ENCODE measurements at regions not wholly inside any gene's neighbourhood (a gene's known extent, or its start where the extent isn't known, plus 50 kb on each side); places are given as distances from the start of the nearest gene placed in this dataset.
A peak's percentile ranks its signal among the peaks of the same experiment; 100 is the strongest.
"Not testable (repeated sequence)": the region's sequence is repeated elsewhere in the genome, so short reads cannot be mapped to it uniquely, and the experiment has no call there.

DNA sequence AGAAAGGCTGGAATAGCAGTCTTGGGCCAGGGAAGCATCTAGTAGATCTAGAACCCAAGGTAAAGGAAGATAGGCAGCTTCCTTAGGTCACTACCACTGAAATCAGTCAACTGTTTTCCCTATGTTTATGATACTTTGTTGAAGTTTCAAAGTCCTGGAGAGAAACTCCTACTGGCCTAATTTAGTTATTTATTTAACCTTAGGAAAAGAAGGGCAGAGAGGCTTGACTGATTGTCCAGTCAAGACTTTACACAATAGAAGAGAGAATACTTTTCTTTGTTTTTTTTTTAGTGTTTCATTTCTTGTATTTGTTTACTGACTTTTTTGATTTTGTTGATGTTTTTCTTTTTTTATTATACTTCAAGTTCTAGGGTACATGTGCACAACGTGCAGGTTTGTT is 138.9 kb upstream of the PHYHIPL start:
- no peak for DNase-seq (ENCODE audit: low spot score)

GRCh38 chr10:59043358-59043757 is 133.1 kb upstream of the PHYHIPL start:
- not testable (repeated sequence) for DNase-seq (ENCODE audit: low spot score)

DNA sequence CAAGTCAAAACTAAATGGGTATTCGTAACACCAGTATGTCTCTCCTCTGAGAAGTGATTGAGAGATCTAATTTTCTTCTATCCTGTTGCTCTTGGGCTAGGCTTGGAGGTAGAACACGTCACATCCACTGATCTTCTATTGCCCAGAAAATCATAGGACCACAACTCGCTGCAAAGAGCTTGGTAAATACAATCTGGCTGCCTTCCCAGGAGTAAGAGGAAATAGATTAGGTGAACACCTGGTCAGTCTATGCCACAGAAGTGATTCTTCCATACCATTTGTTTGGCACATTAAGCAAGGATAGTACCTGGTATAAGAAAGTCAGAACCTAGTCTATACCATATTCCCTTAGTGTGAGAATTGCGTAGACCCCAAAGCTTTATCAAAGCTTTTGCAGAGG is 129.3 kb upstream of the PHYHIPL start:
- no peak for DNase-seq (ENCODE audit: low spot score)

DNA sequence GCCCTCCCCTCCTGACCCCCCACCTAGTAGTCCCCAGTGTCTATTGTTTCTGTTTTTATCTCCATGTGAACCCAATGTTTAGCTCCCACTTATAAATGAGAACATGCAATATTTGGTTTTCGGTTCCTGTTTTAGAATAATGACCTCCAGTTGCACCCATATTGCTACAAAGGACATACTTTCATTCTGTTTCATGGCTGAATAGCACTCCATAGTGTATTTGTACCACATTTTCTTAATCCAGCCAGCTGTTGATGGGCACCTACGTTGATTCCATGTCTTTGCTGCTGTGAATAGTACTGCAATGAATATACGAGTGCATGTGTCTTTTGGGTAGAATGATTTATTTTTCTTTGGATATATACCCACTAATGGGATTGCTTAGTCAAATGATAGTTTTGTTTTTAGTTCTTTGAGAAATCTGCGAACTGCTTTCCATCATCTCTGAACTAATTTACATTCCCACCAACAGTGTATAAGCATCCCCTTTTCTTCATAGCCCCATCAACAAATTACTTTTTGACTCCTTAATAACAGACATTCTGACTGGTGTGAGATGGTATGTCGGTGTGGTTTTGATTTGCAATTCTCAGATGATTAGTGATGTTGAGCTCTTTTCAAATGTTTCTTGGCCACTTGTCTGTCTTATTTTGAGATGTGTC is 128.4 kb upstream of the PHYHIPL start:
- peak; percentile 0 for DNase-seq (ENCODE audit: low spot score)

- not testable (repeated sequence) for DNase-seq (ENCODE audit: low spot score)
These were observed 122.9 kb upstream of the PHYHIPL start for GRCh38 chr10:59053502-59053901.

DNA sequence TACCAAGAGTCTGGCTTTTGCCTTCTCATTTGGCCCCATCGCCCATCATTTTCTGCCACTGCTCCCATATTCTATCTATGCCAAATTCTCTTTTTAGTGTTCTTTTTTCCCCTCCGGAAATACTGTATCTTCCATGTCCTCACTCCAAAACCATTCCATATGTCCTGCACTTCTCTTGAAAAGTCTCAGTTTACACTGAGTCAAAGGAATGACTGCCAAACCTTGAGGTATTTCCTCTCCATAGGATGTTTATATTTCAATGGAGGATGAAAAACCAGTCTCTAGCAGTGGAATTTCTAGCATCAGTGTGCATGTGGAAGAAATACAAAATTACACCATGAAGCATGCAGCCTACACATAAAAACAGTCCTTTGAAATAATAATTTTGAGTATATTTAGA is 121.4 kb upstream of the PHYHIPL start:
- no peak for DNase-seq (ENCODE audit: low spot score)

DNA sequence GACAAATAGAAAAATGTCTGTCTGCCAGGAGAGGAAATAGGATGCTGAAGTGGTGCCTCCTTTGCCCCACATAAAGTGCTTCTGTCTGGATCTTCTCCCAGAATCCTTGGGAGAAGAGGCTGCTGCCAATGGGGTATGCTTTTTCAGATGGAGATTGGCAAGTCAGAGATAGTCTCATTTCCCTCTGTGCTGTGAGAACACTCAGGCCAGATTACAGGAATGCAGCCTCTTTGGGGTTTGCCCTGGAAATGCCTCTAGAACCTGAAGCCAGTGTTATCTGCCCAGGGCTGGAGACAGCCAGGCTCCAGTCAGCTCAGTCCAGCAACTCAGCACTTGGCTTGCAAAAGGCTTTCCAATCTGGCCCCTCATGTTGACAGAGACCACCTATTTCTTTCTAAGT is 119.1 kb upstream of the PHYHIPL start:
- DNase-seq (ENCODE audit: low spot score) = no peak

DNA sequence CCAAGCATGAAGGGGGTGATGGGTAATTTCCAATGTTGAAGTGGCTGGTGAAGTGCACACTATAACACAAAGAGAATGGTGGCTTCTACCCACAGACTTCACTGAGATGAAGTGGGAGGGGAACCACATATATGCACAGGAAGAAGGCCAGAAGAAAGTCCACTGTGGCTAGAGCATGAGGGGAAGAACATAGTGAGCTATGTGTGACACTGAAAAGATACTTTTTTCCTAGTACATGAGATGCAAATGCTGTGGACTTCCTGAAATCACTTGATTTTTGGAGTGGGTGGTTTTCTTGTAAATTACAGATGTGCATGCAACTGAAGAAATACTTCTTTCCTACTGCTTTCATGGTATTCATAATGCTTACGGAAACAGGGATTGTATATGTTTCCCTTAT is 115.6 kb upstream of the PHYHIPL start:
- no peak for DNase-seq (ENCODE audit: low spot score)

DNA sequence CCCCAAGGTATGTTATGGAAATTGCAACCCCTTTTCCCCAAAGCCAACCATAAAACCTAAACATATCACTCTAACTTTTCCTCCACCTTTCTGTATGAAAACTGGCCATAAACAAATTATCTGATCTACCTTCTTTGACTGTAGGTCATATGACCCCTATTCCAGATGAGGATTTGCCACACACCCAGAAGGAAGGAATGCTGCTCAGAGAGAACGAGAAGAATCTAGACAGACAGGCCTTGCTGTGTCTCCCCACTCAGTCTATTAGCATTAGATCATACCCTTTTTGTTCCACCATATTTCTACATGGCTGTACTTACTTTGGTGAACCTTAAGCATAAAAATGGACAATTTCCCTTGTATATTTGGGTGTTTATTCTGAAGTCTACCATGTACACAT is 113.0 kb upstream of the PHYHIPL start:
- DNase-seq (ENCODE audit: low spot score) = no peak

DNA sequence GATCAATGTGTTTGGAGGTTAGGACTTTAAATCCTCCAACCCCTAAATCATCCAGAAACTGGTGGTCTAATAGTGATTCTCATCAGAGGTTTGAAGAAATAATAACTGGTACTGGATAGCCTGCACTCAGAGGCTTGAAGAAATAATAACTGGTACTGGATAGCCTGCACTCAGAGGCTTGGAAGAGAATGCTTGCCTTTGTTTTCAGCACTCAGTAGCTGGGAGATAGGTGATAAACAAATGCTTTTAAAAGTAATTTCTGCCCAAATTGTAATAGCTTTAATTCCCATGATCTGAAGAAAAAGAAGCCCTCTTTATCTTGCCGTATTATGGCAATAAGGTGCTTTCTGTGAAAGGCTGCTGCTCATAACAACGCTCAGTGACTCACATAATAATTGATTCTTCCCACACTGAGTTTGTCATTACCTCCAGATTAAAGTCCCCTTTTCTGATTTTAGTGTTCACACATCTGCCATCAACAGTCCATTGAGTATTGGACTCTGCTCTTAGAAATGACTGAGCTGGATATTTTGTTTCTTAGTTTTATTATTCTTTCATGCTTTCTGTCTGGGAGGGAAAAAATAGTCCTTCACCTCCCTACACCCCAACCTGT is 112.3 kb upstream of the PHYHIPL start:
- DNase-seq (ENCODE audit: low spot score) = no peak

DNA sequence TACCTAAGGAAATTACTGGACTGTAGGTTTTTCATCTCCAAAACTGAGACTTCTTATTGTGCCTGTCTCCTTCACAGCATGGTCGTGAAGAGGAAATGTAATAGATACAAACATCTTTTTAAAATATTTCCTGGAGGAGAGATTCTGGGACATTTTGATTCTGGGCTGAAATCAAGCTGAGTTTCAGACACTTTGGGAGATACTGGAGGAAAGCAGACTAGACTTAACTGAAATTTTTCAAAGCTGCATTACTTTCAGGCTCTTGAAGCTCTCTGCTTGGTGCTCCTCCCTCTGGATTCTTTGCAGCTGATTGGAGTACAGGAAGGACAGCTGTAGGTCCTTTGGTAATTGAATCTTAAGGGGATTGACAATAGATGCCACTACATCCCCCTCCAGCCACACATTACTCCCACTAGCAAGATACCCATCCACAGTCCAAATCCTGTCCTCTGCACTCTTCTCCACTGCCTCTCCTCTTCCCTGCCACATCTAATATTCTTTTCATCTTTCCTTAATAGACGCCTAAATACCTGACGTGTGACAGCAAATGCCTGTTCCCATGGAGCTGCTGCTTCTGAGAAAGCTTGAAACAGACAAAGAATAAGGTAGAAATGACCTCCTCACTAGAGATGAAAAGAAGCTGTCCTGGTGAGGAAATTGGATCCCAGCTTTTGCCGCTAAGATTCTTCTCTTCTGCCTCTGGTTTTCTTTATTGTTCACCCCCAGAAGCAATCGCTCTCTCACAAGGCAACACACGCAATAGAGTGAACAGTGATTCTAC is 111.5 kb upstream of the PHYHIPL start:
- DNase-seq (ENCODE audit: low spot score) = no peak

DNA sequence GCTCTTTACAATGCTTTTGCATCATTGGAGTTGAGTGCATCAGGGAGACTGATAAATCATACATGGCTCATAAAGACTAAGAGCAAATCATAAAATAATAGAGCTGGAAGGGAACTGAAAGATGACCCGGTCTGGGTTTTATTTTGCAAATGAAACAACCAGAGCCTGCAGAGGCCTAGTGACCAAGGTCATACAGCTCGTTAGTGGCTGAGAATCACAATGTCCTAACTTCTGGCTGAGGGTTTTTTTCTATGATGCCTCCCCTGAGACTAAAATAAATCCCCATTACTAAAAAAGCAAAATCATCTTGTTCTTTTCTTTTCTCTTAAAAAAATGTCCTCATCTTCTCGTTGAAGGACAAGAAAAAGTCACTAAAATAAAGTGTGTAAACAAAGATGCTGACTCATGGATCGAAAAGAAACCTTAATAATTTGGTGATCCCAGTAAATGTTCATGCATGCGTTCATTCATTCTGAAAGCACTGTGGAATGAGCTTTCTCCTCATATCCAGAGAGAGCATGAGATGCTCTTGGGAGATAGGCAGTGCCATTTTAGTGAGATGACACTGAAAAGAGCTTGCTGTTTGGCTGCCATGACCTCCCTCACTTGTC is 107.8 kb upstream of the PHYHIPL start:
- DNase-seq (ENCODE audit: low spot score) = no peak

- DNase-seq (ENCODE audit: low spot score) = no peak
These were observed 104.4 kb upstream of the PHYHIPL start for GRCh38 chr10:59072038-59072437.

DNA sequence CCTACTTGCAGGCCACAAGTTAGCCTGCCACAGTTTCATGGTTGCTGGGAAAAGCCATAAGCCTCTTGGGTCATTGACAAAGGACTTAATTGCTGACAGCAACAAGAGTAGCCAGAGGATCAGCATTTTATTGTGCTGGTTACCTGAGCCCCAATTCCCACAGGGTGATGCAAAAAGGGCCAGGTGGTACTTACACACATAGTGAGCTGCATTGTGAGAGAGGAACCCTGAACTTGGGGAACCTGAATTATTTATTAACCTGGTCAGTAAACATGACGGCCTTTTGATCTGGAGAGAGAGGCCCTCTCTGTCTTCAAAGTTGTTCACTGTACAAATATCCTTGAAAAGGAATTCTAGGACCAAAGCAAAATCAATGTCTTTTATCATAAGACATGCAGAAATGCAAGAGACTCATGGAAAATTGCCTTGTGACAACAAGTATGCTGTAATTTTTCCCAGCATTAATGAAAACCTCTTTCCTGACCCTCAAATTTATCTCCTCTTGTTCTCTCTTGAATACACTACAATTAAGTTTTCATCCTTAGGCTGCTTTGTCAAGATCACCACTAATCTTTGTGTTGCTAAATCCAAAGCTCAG is 102.9 kb upstream of the PHYHIPL start:
- DNase-seq (ENCODE audit: low spot score) = no peak

- DNase-seq (ENCODE audit: low spot score) = no peak
These were observed 100.9 kb upstream of the PHYHIPL start for GRCh38 chr10:59075576-59075975.

DNA sequence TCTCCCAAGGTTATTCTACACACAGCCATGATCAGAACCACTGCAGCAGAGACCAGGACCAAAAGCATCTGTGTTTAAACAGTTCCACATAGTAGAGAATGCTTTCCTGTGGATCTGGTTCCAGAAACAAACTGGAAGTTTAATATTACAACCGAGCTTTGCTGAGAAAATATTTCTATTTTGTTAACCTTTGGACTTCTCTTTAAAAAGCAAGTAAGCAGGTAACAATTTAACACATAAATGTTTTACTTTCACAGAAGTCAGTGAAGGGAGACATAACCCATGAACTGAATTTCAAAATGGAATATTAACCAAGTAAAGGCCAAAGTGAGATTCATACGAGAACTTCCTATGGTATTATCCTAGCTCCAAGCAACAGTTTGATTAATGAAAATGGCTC is 98.6 kb upstream of the PHYHIPL start:
- DNase-seq (ENCODE audit: low spot score) = no peak

DNA sequence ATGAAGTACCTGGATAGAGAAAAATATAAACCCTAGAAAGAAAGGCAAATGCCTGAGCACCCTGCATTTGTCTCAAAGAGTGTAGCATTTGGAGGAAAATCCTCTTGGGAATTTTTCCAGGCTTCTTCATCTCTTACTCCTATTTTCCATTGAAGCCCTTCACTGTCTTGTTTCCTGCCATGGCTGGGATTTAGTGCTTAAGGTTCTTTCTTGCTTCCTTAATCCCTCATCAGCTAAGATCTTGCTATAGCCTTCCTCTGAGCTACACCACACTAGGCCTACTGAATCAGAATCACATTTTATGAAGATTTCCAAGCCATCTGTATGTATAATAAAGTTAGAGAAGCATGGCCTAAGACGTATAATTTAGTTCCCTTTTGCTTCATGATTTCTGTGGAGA is 97.5 kb upstream of the PHYHIPL start:
- no peak for DNase-seq (ENCODE audit: low spot score)

GRCh38 chr10:59079386-59080226 is 96.8 kb upstream of the PHYHIPL start:
- no peak for DNase-seq (ENCODE audit: low spot score)

DNA sequence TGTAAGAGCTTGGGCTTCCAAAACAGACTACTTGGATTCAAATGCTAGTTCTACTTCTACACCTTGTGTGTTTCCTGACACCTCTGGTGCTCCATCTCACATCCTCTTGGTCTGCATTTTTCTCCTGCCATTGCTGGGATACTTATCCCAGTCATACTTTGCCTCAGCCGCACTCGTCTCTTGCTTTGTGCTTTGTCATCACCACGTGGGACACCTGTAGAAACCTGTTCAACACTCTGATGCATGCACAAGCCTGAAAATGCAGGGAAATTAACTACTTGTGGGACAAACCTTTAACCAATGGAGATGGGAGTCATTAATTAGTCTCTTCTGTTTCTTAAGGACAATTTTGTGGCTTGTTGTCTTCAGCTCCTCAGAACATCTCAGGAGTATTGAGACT is 94.2 kb upstream of the PHYHIPL start:
- DNase-seq (ENCODE audit: low spot score) = no peak

- no peak for DNase-seq (ENCODE audit: low spot score)
These were observed 91.4 kb upstream of the PHYHIPL start for GRCh38 chr10:59085054-59085453.

DNA sequence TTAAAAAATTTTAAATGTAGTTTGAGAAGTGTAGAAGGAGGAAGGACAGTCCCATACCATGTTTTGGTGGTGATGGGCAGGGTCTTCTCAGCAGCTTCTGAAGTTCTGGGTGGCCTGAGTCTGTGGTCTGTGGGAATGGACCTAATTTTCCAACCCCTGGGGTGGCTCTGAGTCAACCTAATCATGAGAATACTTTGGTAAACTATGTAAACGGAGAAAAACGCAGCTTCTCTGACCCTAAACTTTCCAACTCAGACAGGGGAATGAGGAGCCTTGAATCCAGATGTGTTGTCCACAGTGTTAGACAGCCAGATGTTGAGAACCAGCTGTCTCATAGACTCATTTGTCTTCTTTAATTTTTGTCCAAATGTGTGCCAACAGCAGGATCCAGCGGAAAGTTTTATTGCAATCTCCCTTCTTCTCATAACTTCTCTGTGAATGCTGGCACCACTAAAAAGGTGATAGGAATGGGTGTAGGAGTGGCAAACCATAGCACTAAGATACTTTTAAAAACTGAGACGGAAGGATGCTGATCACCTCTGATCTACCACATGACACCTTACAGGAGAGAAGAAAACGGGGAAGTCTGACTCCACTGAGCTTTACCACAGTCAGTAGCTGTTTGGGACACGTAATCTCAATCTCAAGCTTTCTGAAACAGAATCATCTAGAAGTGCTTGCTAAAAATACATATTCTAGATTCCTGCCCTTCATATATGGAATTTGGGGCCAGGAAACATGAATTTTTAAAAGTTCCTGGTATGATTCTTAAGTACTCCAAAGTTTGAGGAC is 90.5 kb upstream of the PHYHIPL start:
- no peak for DNase-seq (ENCODE audit: low spot score)
